ENCODE measurements at regions not wholly inside any gene's neighbourhood (a gene's known extent, or its start where the extent isn't known, plus 50 kb on each side); places are given as distances from the start of the nearest gene placed in this dataset.

- no peak overlapping the region for H3K4me3 Mint-ChIP-seq (ENCODE audit: unreplicated experiment)
- ChIA-PET CTCF (interaction anchor here (0.6 to 3.8 kb wide), 27 partner anchors 8 to 267 kb away, joined by 3 to 39 read pairs (median 6); no protein-coding TSS in a partner anchor), POLR2A (no interaction called here)
- intact Hi-C loops (cut with micrococcal nuclease; ENCODE audit: unreplicated experiment), result loop anchor here (1.0 to 5.0 kb wide), 5 partner anchors 28 to 143 kb away; no protein-coding TSS in a partner anchor
- peaks cover 52% of the 10 kb centered on the region for H3K36me3 Mint-ChIP-seq (ENCODE audit: insufficient read depth, unreplicated experiment)
- no peaks in the 10 kb centered on the region for H3K27me3 Mint-ChIP-seq (ENCODE audit: insufficient read depth, unreplicated experiment)
- H3K27ac Mint-ChIP-seq (ENCODE audit: unreplicated experiment), result peak overlapping the region; percentile 78
- DNase-seq, result no peak
- H3K4me1 Mint-ChIP-seq (ENCODE audit: low read depth, unreplicated experiment), result peaks cover 41% of the 10 kb centered on the region
- TF ChIP-seq CTCF (IDR thresholded peaks at IDR 0.05; ENCODE audit: insufficient read depth in 1 of 2, low read depth in 1 of 2, low read length in 1 of 2, severe bottlenecking in 1 of 2, unreplicated experiment in 1 of 2), result no peak
- no TSS peak for BruUV-seq (replicated peaks)
- H3K4me1 ChIP-seq, result peaks cover 47% of the 10 kb centered on the region
- H3K4me3 ChIP-seq (ENCODE audit: low read depth, low read length), result no peak overlapping the region
- no peaks in the 10 kb centered on the region for H3K9me3 Mint-ChIP-seq (ENCODE audit: unreplicated experiment)
- no peaks in the 10 kb centered on the region for H3K9me3 ChIP-seq
- H3K36me3 ChIP-seq (ENCODE audit: control insufficient read depth, insufficient read depth, low read length), result no peaks in the 10 kb centered on the region
- H3K27me3 ChIP-seq (replicated peaks; ENCODE audit: control insufficient read depth, insufficient read depth, low read length), result no peaks in the 10 kb centered on the region
These were observed 163.8 kb upstream of the KLF14 start for GRCh38 chr7:130897515-130898419.

GRCh38 chr7:130899071-130899560 is 165.1 kb upstream of the KLF14 start:
- H3K9me3 ChIP-seq, result no peaks in the 10 kb centered on the region
- Mint-ChIP-seq H3K27ac (ENCODE audit: unreplicated experiment) (peak overlapping the region; percentile 50), H3K27me3 (ENCODE audit: insufficient read depth, unreplicated experiment) (no peaks in the 10 kb centered on the region), H3K4me3 (ENCODE audit: unreplicated experiment) (peak overlapping the region; percentile 47), H3K36me3 (ENCODE audit: insufficient read depth, unreplicated experiment) (peaks cover 52% of the 10 kb centered on the region), H3K9me3 (ENCODE audit: unreplicated experiment) (no peaks in the 10 kb centered on the region), H3K4me1 (ENCODE audit: low read depth, unreplicated experiment) (peaks cover 48% of the 10 kb centered on the region)
- DNase-seq, result no peak
- no TSS peak for BruUV-seq (replicated peaks)
- H3K27me3 ChIP-seq (replicated peaks; ENCODE audit: control insufficient read depth, insufficient read depth, low read length), result no peaks in the 10 kb centered on the region
- intact Hi-C loops (cut with micrococcal nuclease; ENCODE audit: unreplicated experiment), result loop anchor here (1.0 to 5.0 kb wide), 4 partner anchors 13 to 63 kb away; no protein-coding TSS in a partner anchor
- ChIA-PET POLR2A (interaction anchor here (1.4 to 1.7 kb wide), 2 partner anchors 13 to 42 kb away, joined by 7 to 15 read pairs; no protein-coding TSS in a partner anchor), CTCF (interaction anchor here (0.6 to 1.6 kb wide), 7 partner anchors 16 to 1256 kb away, joined by 3 to 9 read pairs (median 4); no protein-coding TSS in a partner anchor)
- H3K4me1 ChIP-seq, result peaks cover 55% of the 10 kb centered on the region
- no peaks in the 10 kb centered on the region for H3K36me3 ChIP-seq (ENCODE audit: control insufficient read depth, insufficient read depth, low read length)
- H3K4me3 ChIP-seq (ENCODE audit: low read depth, low read length), result no peak overlapping the region
- no peak for TF ChIP-seq CTCF (IDR thresholded peaks at IDR 0.05; ENCODE audit: insufficient read depth in 1 of 2, low read depth in 1 of 2, low read length in 1 of 2, severe bottlenecking in 1 of 2, unreplicated experiment in 1 of 2)

GRCh38 chr7:130899638-130900401 is 165.8 kb upstream of the KLF14 start:
- intact Hi-C loops (cut with micrococcal nuclease; ENCODE audit: unreplicated experiment), result loop anchor here (1.0 to 5.0 kb wide), 4 partner anchors 12 to 62 kb away; no protein-coding TSS in a partner anchor
- Histone ChIP-seq H3K4me1 (peaks cover 62% of the 10 kb centered on the region), H3K4me3 (ENCODE audit: low read depth, low read length) (no peak overlapping the region), H3K36me3 (ENCODE audit: control insufficient read depth, insufficient read depth, low read length) (no peaks in the 10 kb centered on the region), H3K9me3 (no peaks in the 10 kb centered on the region), H3K27me3 (replicated peaks; ENCODE audit: control insufficient read depth, insufficient read depth, low read length) (no peaks in the 10 kb centered on the region)
- peak overlapping the region; percentile 50 for H3K27ac Mint-ChIP-seq (ENCODE audit: unreplicated experiment)
- DNase-seq, result peak; percentile 90 to 93
- H3K9me3 Mint-ChIP-seq (ENCODE audit: unreplicated experiment), result no peaks in the 10 kb centered on the region
- H3K4me3 Mint-ChIP-seq (ENCODE audit: unreplicated experiment), result peak overlapping the region; percentile 47
- ChIA-PET CTCF (interaction anchor here (0.6 to 1.6 kb wide), 9 partner anchors 15 to 1256 kb away, joined by 3 to 9 read pairs (median 3); no protein-coding TSS in a partner anchor), POLR2A (interaction anchor here (1.4 to 1.7 kb wide), 2 partner anchors 13 to 42 kb away, joined by 7 to 15 read pairs; no protein-coding TSS in a partner anchor)
- no peak for TF ChIP-seq CTCF (IDR thresholded peaks at IDR 0.05; ENCODE audit: insufficient read depth in 1 of 2, low read depth in 1 of 2, low read length in 1 of 2, severe bottlenecking in 1 of 2, unreplicated experiment in 1 of 2)
- TSS peak; percentile 53 for BruUV-seq (replicated peaks)
- H3K36me3 Mint-ChIP-seq (ENCODE audit: insufficient read depth, unreplicated experiment), result peaks cover 50% of the 10 kb centered on the region
- no peaks in the 10 kb centered on the region for H3K27me3 Mint-ChIP-seq (ENCODE audit: insufficient read depth, unreplicated experiment)
- peaks cover 54% of the 10 kb centered on the region for H3K4me1 Mint-ChIP-seq (ENCODE audit: low read depth, unreplicated experiment)
